GM19455 (cell line): ENCODE measurements at regions not wholly inside any gene's neighbourhood (a gene's known extent, or its start where the extent isn't known, plus 50 kb on each side); places are given as distances from the start of the nearest gene placed in this dataset.

Experiments used
- ATAC-seq: cut with Tn5 transposase; IDR thresholded peaks from one replicate; pipeline ENCODE4 v1.9.1; 2021; ENCODE audit not compliant: unreplicated experiment

DNA sequence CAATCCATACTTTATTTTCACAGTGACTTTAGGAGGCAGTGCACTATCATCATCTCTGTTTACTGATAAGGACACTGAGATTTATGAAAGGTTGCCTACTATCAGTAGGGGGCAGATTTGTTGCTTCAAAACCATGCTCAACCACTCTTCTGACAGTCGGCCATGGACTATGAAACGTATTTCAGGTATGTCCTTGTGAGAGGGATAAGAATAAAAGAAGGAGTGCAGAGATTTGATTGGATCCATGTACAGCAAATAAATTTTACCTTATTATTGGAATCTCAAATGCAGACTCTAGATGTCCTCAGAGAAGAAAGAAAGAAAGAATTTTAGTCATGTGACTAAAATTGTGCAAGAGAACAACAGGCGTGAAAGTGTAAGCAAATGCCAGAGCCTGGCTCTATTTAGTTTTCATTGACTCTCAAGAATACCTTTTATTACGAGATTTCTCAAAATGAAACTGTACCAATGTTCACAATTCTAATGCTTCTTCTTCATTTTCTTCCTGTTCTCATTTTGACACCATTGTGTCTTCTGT, 296.6 kb upstream of the RASA1 start:
- no peak for ATAC-seq

DNA sequence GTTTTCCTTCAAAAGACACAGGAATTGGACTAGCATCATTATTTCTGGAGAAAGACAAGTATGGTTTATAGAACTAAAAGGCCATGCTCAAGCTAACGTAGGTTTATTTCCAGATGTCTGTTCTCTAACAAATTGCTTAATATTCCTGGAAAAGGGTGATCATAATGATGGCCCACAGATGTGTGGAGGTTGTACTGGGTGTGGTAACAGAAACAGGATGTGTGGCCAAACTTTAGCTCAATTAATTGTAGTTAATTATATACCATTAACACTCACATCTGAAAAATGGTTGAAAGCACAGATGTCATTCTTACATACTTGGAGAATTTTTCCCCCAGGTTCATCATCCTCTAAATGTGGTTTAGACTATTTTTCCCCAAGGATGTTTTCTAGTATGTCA, 292.7 kb upstream of the RASA1 start:
- ATAC-seq, result no peak

- ATAC-seq, result no peak
These were observed 290.5 kb upstream of the RASA1 start for GRCh38 chr5:86977190-86977589.

GRCh38 chr5:86977808-86978207, 289.9 kb upstream of the RASA1 start:
- no peak for ATAC-seq

GRCh38 chr5:86979811-86980411, 287.8 kb upstream of the RASA1 start:
- ATAC-seq, result no peak

GRCh38 chr5:86981898-86982297, 285.8 kb upstream of the RASA1 start:
- ATAC-seq, result no peak

DNA sequence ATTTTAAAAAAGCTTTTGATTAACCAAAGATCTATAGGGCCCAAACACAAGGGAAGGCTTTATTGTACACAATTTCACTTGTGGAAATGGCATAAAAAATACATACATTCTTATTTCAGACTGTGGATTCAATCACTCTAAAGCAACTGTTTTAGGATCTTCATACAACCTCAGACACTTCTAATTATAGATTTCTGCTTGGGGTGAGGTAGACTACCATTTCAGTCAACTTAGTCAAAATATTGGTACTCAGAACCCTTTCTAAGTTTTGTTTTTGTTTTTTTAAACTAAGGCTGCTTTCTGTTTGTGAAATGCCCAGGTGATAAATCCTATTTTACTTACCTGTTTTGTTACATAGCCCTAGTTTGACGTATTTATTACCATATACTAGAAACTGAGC, 284.5 kb upstream of the RASA1 start:
- ATAC-seq, result no peak

DNA sequence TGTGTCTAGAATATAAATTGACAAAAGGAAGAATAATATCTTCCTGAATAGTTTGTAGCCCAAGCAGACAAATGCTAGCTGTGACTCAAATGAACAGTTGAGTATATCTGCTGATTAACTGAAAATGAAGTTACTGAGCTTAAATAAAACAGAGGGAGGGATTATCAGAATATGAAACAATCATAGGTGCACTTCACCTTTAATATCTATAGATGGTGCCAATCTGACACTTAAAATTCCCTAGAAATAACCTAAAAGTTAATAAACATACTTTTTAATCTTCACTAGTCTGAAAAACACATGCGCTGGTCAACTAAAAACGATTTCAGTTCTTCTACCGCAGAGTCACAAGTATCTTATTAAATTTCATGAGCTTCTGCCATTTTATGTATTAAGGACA, 280.8 kb upstream of the RASA1 start:
- ATAC-seq, result no peak

DNA sequence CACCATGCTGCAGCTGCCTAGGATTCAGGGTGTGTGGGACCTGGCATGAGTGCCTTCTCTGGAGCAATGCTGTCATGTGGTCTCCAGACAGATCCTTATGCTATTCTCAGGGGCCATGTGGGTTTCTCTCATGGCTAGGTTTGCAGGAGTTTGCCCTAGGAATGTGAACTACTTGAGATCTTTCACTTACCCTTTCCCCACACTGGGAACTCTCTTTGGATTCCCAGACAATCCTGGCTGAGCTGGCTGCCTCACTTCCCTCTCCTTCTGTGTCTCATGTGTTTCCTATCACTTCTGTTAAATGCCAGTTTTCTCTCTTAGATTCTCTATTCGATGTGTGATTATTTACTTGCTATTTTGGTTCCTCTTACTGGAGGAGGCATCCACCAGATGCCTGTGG, 270.2 kb upstream of the RASA1 start:
- ATAC-seq, result no peak

GRCh38 chr5:86999951-87000350, 267.7 kb upstream of the RASA1 start:
- no peak for ATAC-seq

GRCh38 chr5:87002485-87002884, 265.2 kb upstream of the RASA1 start:
- no peak for ATAC-seq

GRCh38 chr5:87004101-87004500, 263.6 kb upstream of the RASA1 start:
- no peak for ATAC-seq

GRCh38 chr5:87007737-87008136, 259.9 kb upstream of the RASA1 start:
- ATAC-seq, result no peak

- ATAC-seq, result no peak
These were observed 258.7 kb upstream of the RASA1 start for GRCh38 chr5:87008751-87009560.

- no peak for ATAC-seq
These were observed 256.9 kb upstream of the RASA1 start for GRCh38 chr5:87010736-87011135.

GRCh38 chr5:87015901-87016300, 251.8 kb upstream of the RASA1 start:
- ATAC-seq, result no peak

DNA sequence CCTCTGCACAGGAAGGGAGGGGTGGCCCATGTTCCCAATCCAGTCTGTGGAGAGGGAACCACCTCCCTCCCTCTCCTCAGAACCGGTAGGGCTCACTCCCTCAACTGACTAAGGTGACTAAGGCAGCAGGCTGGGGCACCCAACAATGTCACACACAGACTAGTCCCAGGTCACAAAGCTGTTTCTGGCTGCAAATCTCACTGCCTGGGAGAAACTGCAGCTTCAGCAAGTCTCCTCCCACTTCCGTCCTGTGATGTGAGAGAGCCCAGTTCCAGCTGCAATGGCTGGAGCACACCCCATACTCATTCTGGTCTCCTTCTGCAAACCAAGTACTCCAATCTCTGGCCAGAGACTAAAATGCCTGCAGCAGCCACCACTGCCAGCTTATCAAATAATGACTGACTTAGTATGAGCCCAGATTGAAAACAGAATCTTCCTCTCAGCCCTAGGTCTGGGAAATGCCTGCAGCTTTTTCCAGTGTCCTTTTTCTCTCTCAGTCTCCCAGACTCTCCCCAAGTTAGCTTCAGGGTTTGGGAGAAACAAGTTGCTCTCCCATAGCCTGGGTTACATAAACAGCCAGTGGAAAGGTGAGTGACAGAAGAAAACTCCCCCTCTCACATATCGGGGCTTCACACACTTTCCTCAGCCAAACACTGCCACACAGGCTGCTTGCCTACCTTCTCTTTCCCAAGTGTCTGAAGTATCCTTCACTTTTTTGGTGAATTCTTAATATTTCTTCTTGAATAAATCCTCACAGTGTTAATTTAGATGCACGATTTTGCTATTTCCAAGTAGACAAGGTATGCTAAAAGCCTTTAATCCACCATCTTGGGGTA, 247.4 kb upstream of the RASA1 start:
- peak; percentile 95 for ATAC-seq

- ATAC-seq, result no peak
These were observed 245.3 kb upstream of the RASA1 start for GRCh38 chr5:87022415-87022814.

GRCh38 chr5:87027570-87027969, 240.1 kb upstream of the RASA1 start:
- ATAC-seq, result no peak

GRCh38 chr5:87029951-87030350, 237.7 kb upstream of the RASA1 start:
- ATAC-seq, result no peak

GRCh38 chr5:87030699-87031098, 237.0 kb upstream of the RASA1 start:
- ATAC-seq, result no peak

DNA sequence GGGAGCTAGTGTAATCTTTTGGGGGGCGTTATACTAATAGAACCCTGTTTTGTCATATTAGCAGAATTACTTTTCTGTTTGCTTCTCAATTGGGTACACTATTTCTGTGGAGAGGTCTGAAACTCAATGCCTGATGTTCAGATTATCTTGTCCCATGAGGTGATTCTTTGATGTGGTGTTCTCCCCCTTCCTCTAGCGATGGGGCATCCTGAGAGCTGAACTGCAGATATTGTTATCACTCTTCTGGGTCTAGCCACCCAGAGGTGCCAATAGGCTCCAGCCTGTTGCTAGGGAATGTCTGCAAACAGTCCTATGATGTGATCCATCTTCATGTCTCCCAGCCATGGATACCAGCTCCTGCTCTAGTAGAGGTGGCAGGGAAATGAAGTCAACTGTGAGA, 233.1 kb upstream of the RASA1 start:
- no peak for ATAC-seq
